GM18505 (cell line): ENCODE measurements at regions not wholly inside any gene's neighbourhood (a gene's known extent, or its start where the extent isn't known, plus 50 kb on each side); places are given as distances from the start of the nearest gene placed in this dataset.

Experiments used
- ATAC-seq: cut with Tn5 transposase; IDR thresholded peaks from one replicate; pipeline ENCODE4 v1.9.1; 2021; ENCODE audit not compliant: unreplicated experiment
- POLR2A ChIP-seq: IDR thresholded peaks from 4 replicates; pipeline ENCODE4 v1.6.1; 2011; ENCODE audit warnings: borderline replicate concordance; ENCODE audit not compliant: insufficient read depth, insufficient read length; ENCODE audit errors: extremely low read depth

DNA sequence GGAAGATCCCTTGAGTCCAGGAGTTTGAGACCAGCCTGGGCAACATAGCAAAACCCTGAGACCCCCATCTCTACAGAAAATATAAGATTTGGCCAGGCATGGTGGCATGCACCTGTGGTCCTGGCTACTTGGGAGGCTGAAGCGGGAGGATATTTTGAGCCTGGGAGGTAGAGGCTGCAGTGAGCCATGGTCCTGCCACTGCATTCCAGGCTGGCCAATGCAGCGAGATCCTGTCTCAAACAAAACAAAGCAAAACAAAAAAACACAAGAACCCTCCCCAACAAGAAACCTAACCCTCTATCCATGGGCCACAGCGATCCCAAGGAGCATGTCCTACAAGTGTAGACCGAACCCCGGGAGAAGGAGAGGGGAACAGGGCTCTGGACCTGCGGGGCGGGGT is 133.3 kb downstream of the MGAT5B start:
- TF ChIP-seq POLR2A: no peak
- ATAC-seq: no peak

DNA sequence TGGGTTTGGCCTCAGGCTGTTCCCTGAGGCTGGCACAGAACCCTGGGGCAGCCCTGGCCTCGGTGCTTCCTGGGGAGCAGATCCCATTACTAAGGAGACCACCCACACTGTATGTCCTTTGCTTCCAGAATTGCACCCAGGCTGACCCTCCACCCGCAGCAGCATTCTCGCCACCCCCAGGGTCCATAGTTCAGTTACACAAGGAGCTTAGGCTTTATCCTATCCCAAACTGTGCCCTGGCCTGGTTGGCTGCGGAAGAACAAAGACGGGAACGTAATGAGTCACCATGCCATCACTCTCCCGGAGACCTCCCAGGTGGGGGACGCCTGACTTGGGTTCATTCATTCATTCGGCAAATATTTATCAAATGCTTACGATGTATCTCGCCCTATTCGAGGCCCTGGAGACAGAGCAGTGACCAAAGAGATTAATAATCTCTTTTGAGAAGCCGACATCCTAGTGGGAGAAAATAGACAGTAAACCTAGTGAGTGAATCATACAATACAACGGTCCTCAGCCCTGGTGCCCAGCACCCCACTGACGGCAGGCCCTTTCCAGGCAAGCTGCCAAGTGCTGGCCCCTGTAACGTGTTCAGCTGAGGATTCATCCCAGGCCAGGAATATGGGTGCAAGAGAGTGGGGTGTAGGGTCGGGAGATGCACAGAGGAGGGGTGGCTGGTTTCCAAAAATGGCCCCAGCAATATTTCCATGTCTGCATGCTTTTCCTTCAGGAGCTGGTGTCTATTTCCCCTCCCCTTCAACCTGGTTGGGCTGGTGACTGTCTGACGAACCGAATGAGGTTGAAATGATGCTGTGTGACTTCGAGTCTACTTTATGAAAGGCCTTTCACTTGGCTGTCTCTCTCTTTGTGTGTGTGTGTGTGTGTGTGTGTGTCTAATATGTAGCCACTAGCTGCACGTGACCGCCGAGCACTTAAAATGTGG is 134.2 kb downstream of the MGAT5B start:
- no peak for ATAC-seq
- no peak for TF ChIP-seq POLR2A

DNA sequence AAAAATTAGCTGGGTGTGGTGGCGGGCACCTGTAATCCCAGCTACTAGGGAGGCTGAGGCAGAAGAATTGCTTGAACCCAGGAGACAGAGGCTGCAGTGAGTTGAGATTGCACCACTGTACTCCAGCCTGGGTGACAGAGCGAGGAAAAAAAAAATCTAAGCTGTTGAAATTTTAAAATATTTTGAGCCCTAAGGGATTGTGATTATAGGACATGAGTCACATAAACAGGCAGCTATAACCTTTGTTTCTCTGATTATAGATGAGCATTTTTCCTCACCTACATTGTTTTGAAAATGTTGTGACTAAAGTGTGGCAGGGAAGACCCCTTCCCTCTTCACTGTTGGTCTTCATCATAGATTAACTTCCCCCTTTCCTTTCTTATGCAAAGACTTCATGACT is 135.5 kb downstream of the MGAT5B start:
- no peak for TF ChIP-seq POLR2A
- no peak for ATAC-seq

DNA sequence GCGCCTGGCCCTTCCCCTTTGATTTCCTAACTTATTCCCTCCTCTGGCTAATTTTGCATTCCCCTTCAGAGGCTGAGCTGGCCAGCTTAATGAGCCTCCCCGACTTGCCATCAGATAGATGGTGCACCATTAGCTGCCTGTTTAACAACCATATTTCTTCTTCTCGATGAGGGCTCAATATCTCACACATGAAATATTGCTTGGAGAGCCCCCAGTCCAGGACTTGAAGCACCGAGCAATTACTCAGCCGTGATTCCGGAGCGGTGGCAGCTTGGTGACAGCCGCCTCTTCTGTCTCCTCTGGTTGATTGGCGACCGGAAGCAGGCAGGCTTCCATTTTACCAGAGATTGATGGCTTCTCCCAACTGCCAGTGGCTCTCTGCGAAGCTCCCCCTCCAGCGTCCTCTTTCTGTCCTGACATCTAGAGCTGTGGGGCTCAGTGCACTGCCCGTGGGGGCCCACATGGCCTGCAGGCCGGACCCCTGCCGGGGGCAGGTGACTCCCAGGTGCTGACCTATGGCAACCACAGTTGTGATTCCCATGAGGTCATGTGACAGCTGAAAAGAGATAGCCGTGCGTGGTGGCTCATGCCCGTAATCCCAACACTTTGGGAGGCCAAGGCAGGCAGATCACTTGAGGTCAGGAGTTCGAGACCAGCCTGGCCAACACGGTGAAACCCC is 133.7 kb upstream of the SEC14L1 start:
- TF ChIP-seq POLR2A: no peak
- no peak for ATAC-seq

DNA sequence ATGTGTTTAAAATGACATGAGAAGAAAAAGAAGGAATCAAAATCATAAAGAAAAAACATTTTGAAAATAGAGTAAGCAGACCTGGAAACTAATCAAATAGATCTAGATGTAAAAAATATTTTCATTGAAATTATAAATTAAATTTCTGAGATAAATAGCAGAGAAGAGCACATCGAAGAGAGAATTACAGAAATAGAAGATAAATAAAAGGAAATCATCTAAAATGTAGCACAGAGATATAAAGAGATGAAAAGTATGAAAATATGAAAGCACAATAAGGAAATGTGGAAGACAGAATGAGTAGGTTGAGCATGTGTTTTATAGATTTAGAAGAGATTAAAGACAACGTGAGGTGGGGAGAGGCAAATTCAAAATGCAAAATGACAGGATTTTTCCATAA is 130.9 kb upstream of the SEC14L1 start:
- no peak for TF ChIP-seq POLR2A
- ATAC-seq: no peak

DNA sequence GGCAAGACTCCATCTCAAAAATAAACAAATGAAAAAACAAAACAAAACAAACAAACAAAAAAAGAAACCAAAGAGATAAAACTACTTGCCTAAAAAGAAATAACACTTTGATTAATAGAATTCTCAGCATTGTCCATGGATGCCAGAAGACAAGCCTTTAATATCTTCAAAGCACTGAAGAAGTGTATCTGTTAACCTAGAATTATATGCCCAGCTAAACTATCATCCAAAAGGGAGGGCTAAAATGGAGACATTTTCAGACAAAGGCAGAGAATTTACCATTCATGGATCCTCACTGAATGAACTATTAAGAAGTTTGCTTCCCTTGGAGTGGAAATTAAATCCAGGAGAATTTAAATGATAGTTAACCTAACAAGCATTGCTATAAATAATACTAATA is 130.1 kb upstream of the SEC14L1 start:
- no peak for TF ChIP-seq POLR2A

DNA sequence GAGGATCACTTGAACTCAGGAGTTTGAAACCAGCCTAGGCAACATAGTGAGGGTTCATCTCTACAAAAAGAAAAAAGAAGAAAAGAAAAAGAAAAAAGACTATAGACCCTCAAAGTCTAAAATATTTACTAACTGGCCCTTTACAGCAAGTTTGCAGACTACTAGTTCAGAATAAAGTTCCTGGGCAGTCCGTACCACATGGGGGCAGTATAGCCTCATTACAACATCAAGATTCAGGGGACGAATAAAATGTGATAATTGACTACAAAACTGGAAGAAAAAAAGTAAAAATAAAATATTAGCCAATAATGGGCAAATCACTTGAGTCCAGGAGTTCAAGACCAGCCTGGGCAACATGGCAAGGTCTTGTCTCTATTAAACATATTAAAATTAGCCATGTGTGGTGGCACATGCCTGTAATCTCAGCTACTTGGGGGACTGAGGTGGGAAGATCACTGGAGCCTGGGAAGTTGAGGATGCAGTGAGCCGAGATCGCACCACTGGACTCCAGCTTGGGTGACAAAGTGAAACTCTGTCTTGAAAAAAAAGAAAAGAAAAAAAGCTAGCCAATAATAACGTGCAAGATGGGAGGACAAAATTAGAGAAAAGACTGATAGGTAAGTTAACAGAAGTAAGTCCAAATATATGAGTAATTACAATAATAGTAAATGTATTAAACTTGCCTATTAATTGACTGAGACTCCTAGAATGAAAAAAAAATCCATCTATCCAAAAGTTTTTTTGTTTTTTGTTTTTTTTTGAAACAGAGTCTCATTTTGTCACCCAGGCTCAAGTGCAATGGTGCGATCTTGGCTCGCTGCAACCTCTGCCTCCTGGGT is 129.4 kb upstream of the SEC14L1 start:
- ATAC-seq: no peak
- no peak for TF ChIP-seq POLR2A

More for the DNA sequence above, 130.1 kb upstream of the SEC14L1 start:
- ATAC-seq: no peak

DNA sequence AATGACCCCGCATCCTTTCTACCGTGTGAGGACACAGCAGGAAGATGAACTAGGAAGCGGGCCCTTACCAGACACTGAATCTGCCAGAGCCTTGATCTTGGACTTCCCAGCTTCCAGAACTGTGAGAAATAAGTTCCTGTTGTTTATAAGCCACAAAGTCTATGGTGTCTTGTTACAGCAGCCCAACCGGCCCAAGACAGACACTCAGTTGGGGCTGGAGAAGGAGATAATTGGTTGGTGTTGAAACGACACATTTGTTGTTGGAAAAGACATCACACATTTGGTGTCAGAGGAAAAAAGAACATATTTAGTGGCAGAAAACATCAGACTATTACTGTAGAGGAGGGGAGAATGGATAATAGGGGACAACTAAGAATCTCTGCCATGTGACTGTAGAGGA is 122.3 kb upstream of the SEC14L1 start:
- no peak for ATAC-seq
- no peak for TF ChIP-seq POLR2A

DNA sequence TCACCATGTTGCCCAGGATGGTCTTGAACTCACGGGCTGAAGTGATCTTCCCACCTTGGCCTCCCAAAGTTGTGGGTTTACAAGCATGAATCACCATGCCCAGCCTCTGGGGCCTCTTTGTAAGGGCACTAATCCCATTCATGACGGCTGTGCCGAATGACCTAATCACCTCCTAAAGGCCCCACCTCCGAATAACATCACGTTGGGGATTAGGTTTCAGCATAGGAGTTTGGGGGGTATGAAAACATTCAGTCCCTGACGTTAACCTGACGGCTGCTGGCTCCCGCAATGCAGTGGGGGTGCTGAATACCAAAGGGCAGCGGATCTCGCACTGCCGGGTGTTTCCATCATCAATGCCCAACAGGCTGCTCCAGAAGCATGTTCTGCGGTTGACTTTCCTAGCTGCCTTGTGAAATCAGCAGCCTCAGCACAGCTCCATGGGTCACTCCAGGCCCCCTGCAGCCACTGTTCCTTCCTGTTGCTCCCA is 120.8 kb upstream of the SEC14L1 start:
- no peak for ATAC-seq
- TF ChIP-seq POLR2A: no peak

DNA sequence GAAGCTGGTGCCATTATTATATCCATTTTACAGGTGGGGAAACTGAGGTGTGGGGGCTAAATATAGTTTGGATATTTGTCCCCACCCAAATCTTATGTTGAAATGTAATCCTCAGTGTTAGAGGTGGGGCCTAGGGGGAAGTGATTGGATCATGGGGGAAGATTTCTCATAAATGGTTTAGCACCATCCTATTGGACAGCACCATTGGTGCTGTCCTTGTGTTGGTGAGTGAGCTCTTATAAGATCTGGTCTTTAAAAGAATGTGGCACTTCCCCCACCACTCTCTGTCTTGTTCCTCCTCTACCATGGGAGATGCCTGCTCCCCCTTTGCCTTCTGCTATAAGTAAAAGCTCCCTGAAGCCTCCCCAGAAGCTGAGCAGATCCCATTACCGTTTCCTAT is 119.8 kb upstream of the SEC14L1 start:
- TF ChIP-seq POLR2A: no peak
- no peak for ATAC-seq

DNA sequence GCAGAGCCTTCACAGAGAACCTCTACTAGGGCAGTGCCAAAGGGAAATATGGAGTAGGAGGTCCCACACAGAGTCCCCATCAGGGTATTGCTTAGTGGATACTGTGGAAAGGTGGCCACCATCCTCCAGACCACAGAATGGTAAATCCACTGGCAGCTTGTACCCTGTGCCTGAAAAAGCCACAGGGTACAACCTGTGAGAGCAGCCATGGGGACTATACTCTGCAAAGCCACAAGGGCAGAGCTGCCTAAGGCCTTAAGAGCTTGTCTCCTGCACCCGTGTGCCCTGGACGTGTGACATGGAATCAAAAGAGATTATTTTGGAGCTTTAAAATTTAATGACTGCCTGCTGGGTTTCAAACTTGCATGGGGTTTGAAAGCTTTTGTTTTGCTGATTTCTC is 118.0 kb upstream of the SEC14L1 start:
- ATAC-seq: no peak
- TF ChIP-seq POLR2A: no peak

DNA sequence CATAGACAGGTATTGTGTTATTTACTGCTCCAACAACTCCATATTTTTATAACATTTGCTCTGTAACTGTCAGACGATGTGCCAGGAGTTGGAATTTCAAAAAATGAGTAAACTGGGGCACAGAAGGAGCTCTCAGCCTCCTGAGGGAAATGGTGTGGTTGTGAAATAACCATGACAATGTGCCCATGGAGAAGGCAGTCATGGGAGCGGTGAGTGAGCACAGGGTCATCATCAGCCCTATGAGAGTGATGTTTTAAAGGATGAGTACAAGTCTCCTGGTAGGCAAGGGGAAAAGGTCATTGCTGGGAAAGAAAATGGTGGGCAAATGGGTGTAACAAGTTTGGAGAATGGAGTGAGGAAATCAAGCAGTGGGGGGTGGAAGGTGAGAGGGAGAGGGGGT is 115.0 kb upstream of the SEC14L1 start:
- ATAC-seq: no peak
- TF ChIP-seq POLR2A: no peak

DNA sequence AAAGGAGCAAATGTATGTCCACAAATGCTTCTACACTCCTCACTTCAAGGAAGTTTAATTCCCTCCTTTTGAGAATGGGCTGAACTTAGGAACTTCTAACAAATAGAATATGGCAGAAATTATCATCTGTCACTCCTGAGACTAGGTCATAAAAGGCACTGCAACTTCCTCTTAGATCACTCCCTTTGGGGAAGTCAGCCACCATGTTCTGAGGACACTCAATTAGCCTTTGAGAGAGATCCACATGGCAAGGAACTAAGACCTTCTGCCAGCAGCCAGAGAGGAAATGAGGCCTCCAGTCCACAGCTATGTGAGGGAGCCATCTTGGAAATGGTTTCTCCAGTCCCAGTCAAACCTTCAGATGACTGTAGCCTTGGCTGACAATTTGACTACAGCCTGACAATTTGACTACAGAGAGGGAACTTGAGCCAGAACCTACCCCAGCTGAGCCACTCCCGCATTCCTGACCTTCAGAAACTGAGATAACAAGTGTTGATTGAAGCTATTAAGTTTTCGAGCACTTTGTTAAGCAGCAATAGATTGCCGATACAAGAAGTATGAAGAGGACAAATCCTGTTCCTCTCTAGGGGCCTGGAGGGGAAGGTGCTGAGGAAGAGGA is 113.4 kb upstream of the SEC14L1 start:
- no peak for ATAC-seq
- TF ChIP-seq POLR2A: no peak
